Endodermal cell (in vitro differentiated cells): ENCODE measurements at regions not wholly inside any gene's neighbourhood (a gene's known extent, or its start where the extent isn't known, plus 50 kb on each side); places are given as distances from the start of the nearest gene placed in this dataset.

Source experiments
- DNase-seq: peaks from one replicate; pipeline ENCODE4 v3.0.0-alpha.2; 2017
- H3K27ac ChIP-seq: 2 replicates; pipeline ENCODE4 v1.5.1; 2013; ENCODE audit warnings: mild to moderate bottlenecking, low read depth, low read length, moderate library complexity
- H3K27me3 ChIP-seq: 2 replicates; pipeline ENCODE4 v1.6.1; 2013; ENCODE audit warnings: mild to moderate bottlenecking, low read length, moderate library complexity; ENCODE audit not compliant: insufficient read depth, control insufficient read depth, poor library complexity, severe bottlenecking
- H3K36me3 ChIP-seq: 2 replicates; pipeline ENCODE4 v1.7.0; 2013; ENCODE audit warnings: mild to moderate bottlenecking, low read length, moderate library complexity; ENCODE audit not compliant: control insufficient read depth, insufficient read depth
- H3K4me1 ChIP-seq: one replicate; pipeline ENCODE4 v1.7.0; 2013; ENCODE audit warnings: low read length; ENCODE audit not compliant: control insufficient read depth, insufficient read depth
- H3K4me3 ChIP-seq: 2 replicates; pipeline ENCODE4 v1.5.1; 2013; ENCODE audit warnings: mild to moderate bottlenecking, low read length, moderate library complexity
- H3K9ac ChIP-seq: 2 replicates; pipeline ENCODE4 v1.6.1; 2013; ENCODE audit warnings: mild to moderate bottlenecking, low read length, moderate library complexity; ENCODE audit not compliant: poor library complexity, severe bottlenecking; ENCODE audit errors: extremely low read depth
- H3K9me3 ChIP-seq: 2 replicates; pipeline ENCODE4 v1.6.1; 2013; ENCODE audit warnings: mild to moderate bottlenecking, low read length, moderate library complexity; ENCODE audit not compliant: control insufficient read depth
- H3K27ac Mint-ChIP-seq: 2 replicates; pipeline ENCODE4 v1.8.0; 2020; ENCODE audit warnings: mixed read lengths
- H3K27me3 Mint-ChIP-seq: 2 replicates; pipeline ENCODE4 v1.8.0; 2021; ENCODE audit warnings: mild to moderate bottlenecking, mixed read lengths; ENCODE audit not compliant: insufficient read depth
- H3K36me3 Mint-ChIP-seq: 2 replicates; pipeline ENCODE4 v1.8.0; 2020; ENCODE audit warnings: low read depth, mixed read lengths
- H3K4me1 Mint-ChIP-seq: 2 replicates; pipeline ENCODE4 v1.8.0; 2020; ENCODE audit warnings: mixed read lengths
- H3K4me3 Mint-ChIP-seq: 2 replicates; pipeline ENCODE4 v1.8.0; 2020; ENCODE audit warnings: mild to moderate bottlenecking, moderate library complexity, mixed read lengths
- H3K9me3 Mint-ChIP-seq: 2 replicates; pipeline ENCODE4 v1.8.0; 2020; ENCODE audit warnings: mild to moderate bottlenecking, mixed read lengths
- CTCF ChIP-seq: fragments of 200-600 bp; sonication (generic); conservative IDR thresholded peaks from 2 replicates; pipeline ENCODE4 v1.5.0; 2021; ENCODE audit warnings: antibody characterized with exemption, mild to moderate bottlenecking
- WGBS, 2 experiments: methylation state at CpG; one replicate each; pipeline versions ENCODE4 v1.1.5 to v1.1.7; 2013; ENCODE audit warnings: missing lambda C conversion rate in 2 of 2, mixed read lengths in 1 of 2; ENCODE audit not compliant: insufficient coverage in 1 of 2, insufficient read length in 1 of 2; 5-methylcytosine and 5-hydroxymethylcytosine counted together

GRCh38 chr21:23900727-23901126 is 1706.6 kb downstream of the MRPL39 start:
- H3K9ac ChIP-seq, result no peak overlapping the region
- peaks cover 84% of the 10 kb centered on the region for H3K9me3 Mint-ChIP-seq
- H3K36me3 Mint-ChIP-seq, result peaks cover 2% of the 10 kb centered on the region
- TF ChIP-seq CTCF, result no peak
- H3K27me3 Mint-ChIP-seq, result no peaks in the 10 kb centered on the region
- no peak overlapping the region for H3K4me3 Mint-ChIP-seq
- 70 to 100% methylated on average over 1 to 3 of the region's 3 CpGs for WGBS, 2 experiments
- H3K9me3 ChIP-seq, result peaks cover 38% of the 10 kb centered on the region
- no peaks in the 10 kb centered on the region for H3K27me3 ChIP-seq
- H3K27ac ChIP-seq, result no peak overlapping the region
- H3K4me3 ChIP-seq, result no peak overlapping the region
- H3K27ac Mint-ChIP-seq, result no peak overlapping the region
- H3K4me1 ChIP-seq, result no peaks in the 10 kb centered on the region
- no peaks in the 10 kb centered on the region for H3K36me3 ChIP-seq
- DNase-seq, result no peak
- no peaks in the 10 kb centered on the region for H3K4me1 Mint-ChIP-seq

- no peak for DNase-seq
- no peaks in the 10 kb centered on the region for H3K4me1 Mint-ChIP-seq
- H3K4me3 Mint-ChIP-seq, result no peak overlapping the region
- peaks cover 87% of the 10 kb centered on the region for H3K9me3 Mint-ChIP-seq
- H3K9me3 ChIP-seq, result peaks cover 43% of the 10 kb centered on the region
- no peak overlapping the region for H3K4me3 ChIP-seq
- H3K27ac Mint-ChIP-seq, result no peak overlapping the region
- H3K9ac ChIP-seq, result no peak overlapping the region
- no peak overlapping the region for H3K27ac ChIP-seq
- peaks cover 2% of the 10 kb centered on the region for H3K36me3 Mint-ChIP-seq
- no peaks in the 10 kb centered on the region for H3K4me1 ChIP-seq
- H3K27me3 Mint-ChIP-seq, result no peaks in the 10 kb centered on the region
- no peaks in the 10 kb centered on the region for H3K36me3 ChIP-seq
- no peak for TF ChIP-seq CTCF
- no peaks in the 10 kb centered on the region for H3K27me3 ChIP-seq
- WGBS, 2 experiments, result 98 to 100% methylated on average over 2 of the region's 2 CpGs
These were observed 1707.7 kb downstream of the MRPL39 start for GRCh38 chr21:23899561-23899960.

GRCh38 chr21:23890652-23891051 is 1716.6 kb downstream of the MRPL39 start:
- Mint-ChIP-seq H3K27ac (no peak overlapping the region), H3K4me1 (no peaks in the 10 kb centered on the region), H3K27me3 (no peaks in the 10 kb centered on the region), H3K36me3 (no peaks in the 10 kb centered on the region), H3K4me3 (no peak overlapping the region), H3K9me3 (peaks cover 56% of the 10 kb centered on the region)
- no peak overlapping the region for H3K4me3 ChIP-seq
- WGBS, 2 experiments, result 87% methylated on average over 4 of the region's 4 CpGs; no CpG with 5 or more reads in 1 of the 2 experiments
- no peak overlapping the region for H3K9ac ChIP-seq
- no peaks in the 10 kb centered on the region for H3K36me3 ChIP-seq
- DNase-seq, result no peak
- H3K4me1 ChIP-seq, result no peaks in the 10 kb centered on the region
- H3K9me3 ChIP-seq, result peaks cover 11% of the 10 kb centered on the region
- H3K27me3 ChIP-seq, result no peaks in the 10 kb centered on the region
- no peak for TF ChIP-seq CTCF
- no peak overlapping the region for H3K27ac ChIP-seq
